ENCODE measurements at regions not wholly inside any gene's neighbourhood (a gene's known extent, or its start where the extent isn't known, plus 50 kb on each side); places are given as distances from the start of the nearest gene placed in this dataset.

DNA sequence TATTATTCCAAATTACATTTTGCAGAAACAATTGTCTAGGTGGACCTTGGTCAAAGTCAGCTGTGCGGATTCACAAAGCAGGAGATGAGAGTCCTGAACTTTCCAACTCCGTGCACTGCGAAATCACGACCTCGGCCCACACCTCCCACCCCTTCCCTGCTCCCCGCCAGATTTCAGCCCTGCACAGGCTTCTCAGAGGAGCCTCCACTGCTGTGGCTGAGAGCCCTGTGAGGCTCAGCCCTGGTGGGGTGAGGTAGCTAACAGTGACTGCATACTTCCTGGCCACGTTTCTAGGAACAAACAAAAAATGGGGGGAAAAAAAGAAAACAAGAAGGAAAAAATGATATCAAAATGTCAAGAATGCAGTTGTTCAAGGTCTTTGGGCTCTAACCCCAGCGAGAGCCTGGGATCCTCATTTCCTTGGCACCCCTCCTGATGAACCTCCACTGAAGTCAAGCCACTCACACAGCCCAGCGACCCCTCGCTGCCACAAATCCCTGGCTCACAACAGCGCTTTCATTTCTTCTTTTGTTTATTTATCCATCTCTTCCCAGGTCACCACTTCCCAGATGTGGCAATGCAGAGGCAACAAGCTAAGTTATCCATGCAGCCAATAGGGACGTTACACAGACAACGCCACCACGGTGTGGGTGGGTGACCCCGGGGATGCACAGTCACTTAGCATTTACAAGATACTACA lies 729.7 kb upstream of the ID2 start:
- peak overlapping the region in 1 of 2 experiments; percentile 12 for H3K4me3 ChIP-seq (ENCODE audit: insufficient read depth in 1 of 2, low read depth in 1 of 2, low read length in 2 of 2)
- H3K23ac ChIP-seq (ENCODE audit: low read length in 2 of 2): no peak overlapping the region
- H4K91ac ChIP-seq (ENCODE audit: low read length): no peak overlapping the region
- peak; percentile 19 for DNase-seq
- 73% methylated on average over 13 of the region's 15 CpGs for whole genome bisulfite sequencing
- H2BK15ac ChIP-seq (ENCODE audit: low read depth, poor library complexity, severe bottlenecking): no peak overlapping the region
- peak overlapping the region; percentile 40 for H3K9ac ChIP-seq (ENCODE audit: low read length)
- no peaks in the 10 kb centered on the region for H3K9me3 ChIP-seq (ENCODE audit: control insufficient read depth, low read length)
- no peaks in the 10 kb centered on the region for H3K79me1 ChIP-seq (replicated peaks; ENCODE audit: low read length, poor library complexity, severe bottlenecking)
- H4K8ac ChIP-seq (ENCODE audit: low read length): no peak overlapping the region
- H2AK5ac ChIP-seq (ENCODE audit: low read length, severe bottlenecking): no peak overlapping the region
- H3K18ac ChIP-seq (ENCODE audit: low read depth in 1 of 2, low read length in 2 of 2): no peak overlapping the region
- no peak overlapping the region for H3K14ac ChIP-seq (ENCODE audit: low read length in 2 of 2)
- H3K4me2 ChIP-seq (ENCODE audit: low read length, poor library complexity, severe bottlenecking): no peak overlapping the region
- no peak overlapping the region for H2BK5ac ChIP-seq (ENCODE audit: low read depth, low read length, poor library complexity, severe bottlenecking)
- H2BK120ac ChIP-seq (ENCODE audit: low read depth, low read length): no peak overlapping the region
- H3K4ac ChIP-seq (ENCODE audit: low read depth in 1 of 2, low read length in 2 of 2): no peak overlapping the region
- H3K27me3 ChIP-seq (ENCODE audit: control insufficient read depth in 1 of 2, insufficient read depth in 1 of 2, low read length in 2 of 2): no peaks in the 10 kb centered on the region
- peaks cover 3% of the 10 kb centered on the region for H3K4me1 ChIP-seq (ENCODE audit: control insufficient read depth, insufficient read depth, low read depth, low read length)
- no peaks in the 10 kb centered on the region for H3K36me3 ChIP-seq (ENCODE audit: control insufficient read depth in 1 of 2, insufficient read depth in 2 of 2, low read depth in 1 of 2, low read length in 2 of 2)
- no peak overlapping the region for H2AFZ ChIP-seq (ENCODE audit: low read depth, low read length)
- no peak overlapping the region for H3K27ac ChIP-seq (ENCODE audit: low read length, poor library complexity, severe bottlenecking)
- H2BK12ac ChIP-seq (ENCODE audit: low read length in 2 of 2): no peak overlapping the region

DNA sequence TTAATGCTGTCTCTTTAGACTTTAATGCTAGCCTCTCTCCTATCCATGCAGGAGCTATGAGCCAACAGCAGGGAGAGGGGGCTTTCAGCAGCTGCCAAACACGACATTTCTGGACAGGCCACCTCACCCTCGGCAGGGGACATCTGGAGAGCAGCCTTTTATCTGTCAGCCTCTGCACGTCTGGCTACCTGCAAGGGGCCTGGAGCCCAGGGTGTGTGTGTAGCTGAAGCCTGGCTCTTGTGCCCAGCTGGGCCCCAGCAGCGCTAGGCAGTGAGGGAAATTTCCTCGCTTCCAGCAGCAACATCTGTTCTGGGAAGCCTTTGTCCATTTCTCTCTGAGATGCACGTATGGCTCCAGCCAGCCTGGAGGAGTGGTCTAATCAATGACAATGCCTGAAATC lies 728.7 kb upstream of the ID2 start:
- Histone ChIP-seq H3K4ac (ENCODE audit: low read depth in 1 of 2, low read length in 2 of 2) (no peak overlapping the region), H3K4me1 (ENCODE audit: control insufficient read depth, insufficient read depth, low read depth, low read length) (peaks cover 3% of the 10 kb centered on the region), H3K4me2 (ENCODE audit: low read length, poor library complexity, severe bottlenecking) (no peak overlapping the region), H2BK15ac (ENCODE audit: low read depth, poor library complexity, severe bottlenecking) (no peak overlapping the region), H3K9ac (ENCODE audit: low read length) (no peak overlapping the region), H2BK12ac (ENCODE audit: low read length in 2 of 2) (no peak overlapping the region), H3K23ac (ENCODE audit: low read length in 2 of 2) (no peak overlapping the region), H3K18ac (ENCODE audit: low read depth in 1 of 2, low read length in 2 of 2) (no peak overlapping the region), H3K36me3 (ENCODE audit: control insufficient read depth in 1 of 2, insufficient read depth in 2 of 2, low read depth in 1 of 2, low read length in 2 of 2) (no peaks in the 10 kb centered on the region), H4K8ac (ENCODE audit: low read length) (no peak overlapping the region), H3K9me3 (ENCODE audit: control insufficient read depth, low read length) (no peaks in the 10 kb centered on the region), H3K27ac (ENCODE audit: low read length, poor library complexity, severe bottlenecking) (no peak overlapping the region), H3K14ac (ENCODE audit: low read length in 2 of 2) (no peak overlapping the region), H3K4me3 (ENCODE audit: insufficient read depth in 1 of 2, low read depth in 1 of 2, low read length in 2 of 2) (no peak overlapping the region), H4K91ac (ENCODE audit: low read length) (no peak overlapping the region), H3K79me1 (replicated peaks; ENCODE audit: low read length, poor library complexity, severe bottlenecking) (no peaks in the 10 kb centered on the region), H2BK120ac (ENCODE audit: low read depth, low read length) (no peak overlapping the region), H3K27me3 (ENCODE audit: control insufficient read depth in 1 of 2, insufficient read depth in 1 of 2, low read length in 2 of 2) (no peaks in the 10 kb centered on the region), H2AFZ (ENCODE audit: low read depth, low read length) (no peak overlapping the region), H2AK5ac (ENCODE audit: low read length, severe bottlenecking) (no peak overlapping the region), H2BK5ac (ENCODE audit: low read depth, low read length, poor library complexity, severe bottlenecking) (no peak overlapping the region)
- 80% methylated on average over 6 of the region's 6 CpGs for WGBS
- no peak for DNase-seq

DNA sequence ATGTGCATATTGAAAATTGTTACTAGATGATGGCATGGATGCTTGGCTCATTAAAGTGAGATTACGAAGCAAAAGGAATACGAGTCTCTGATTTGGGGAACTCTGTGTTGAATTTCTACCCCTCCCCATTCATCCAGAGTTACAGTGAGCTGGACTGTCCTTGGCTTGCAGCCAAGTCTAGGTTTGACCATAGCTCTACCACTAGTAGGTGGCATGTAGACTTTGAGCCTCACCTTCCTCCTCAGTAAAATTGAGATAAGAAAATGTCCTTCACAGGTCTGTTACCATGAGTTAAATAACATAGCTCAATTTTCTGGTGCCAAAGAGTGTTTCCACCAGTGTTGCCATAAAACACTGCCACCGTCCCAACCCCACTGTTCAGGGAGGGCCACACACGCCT lies 727.6 kb upstream of the ID2 start:
- H3K27me3 ChIP-seq (ENCODE audit: control insufficient read depth in 1 of 2, insufficient read depth in 1 of 2, low read length in 2 of 2): no peaks in the 10 kb centered on the region
- H2AFZ ChIP-seq (ENCODE audit: low read depth, low read length): no peak overlapping the region
- H2BK5ac ChIP-seq (ENCODE audit: low read depth, low read length, poor library complexity, severe bottlenecking): no peak overlapping the region
- no peak overlapping the region for H2BK120ac ChIP-seq (ENCODE audit: low read depth, low read length)
- H3K14ac ChIP-seq (ENCODE audit: low read length in 2 of 2): no peak overlapping the region
- H2BK12ac ChIP-seq (ENCODE audit: low read length in 2 of 2): no peak overlapping the region
- 66% methylated on average over 3 of the region's 4 CpGs for WGBS
- H3K4me1 ChIP-seq (ENCODE audit: control insufficient read depth, insufficient read depth, low read depth, low read length): peaks cover 3% of the 10 kb centered on the region
- H2BK15ac ChIP-seq (ENCODE audit: low read depth, poor library complexity, severe bottlenecking): no peak overlapping the region
- H3K4me3 ChIP-seq (ENCODE audit: insufficient read depth in 1 of 2, low read depth in 1 of 2, low read length in 2 of 2): no peak overlapping the region
- H3K79me1 ChIP-seq (replicated peaks; ENCODE audit: low read length, poor library complexity, severe bottlenecking): no peaks in the 10 kb centered on the region
- no peak overlapping the region for H3K23ac ChIP-seq (ENCODE audit: low read length in 2 of 2)
- no peak overlapping the region for H3K4me2 ChIP-seq (ENCODE audit: low read length, poor library complexity, severe bottlenecking)
- no peak overlapping the region for H4K91ac ChIP-seq (ENCODE audit: low read length)
- no peak overlapping the region for H3K27ac ChIP-seq (ENCODE audit: low read length, poor library complexity, severe bottlenecking)
- H3K36me3 ChIP-seq (ENCODE audit: control insufficient read depth in 1 of 2, insufficient read depth in 2 of 2, low read depth in 1 of 2, low read length in 2 of 2): no peaks in the 10 kb centered on the region
- no peak overlapping the region for H3K9ac ChIP-seq (ENCODE audit: low read length)
- H4K8ac ChIP-seq (ENCODE audit: low read length): no peak overlapping the region
- DNase-seq: no peak
- no peak overlapping the region for H3K18ac ChIP-seq (ENCODE audit: low read depth in 1 of 2, low read length in 2 of 2)
- H3K9me3 ChIP-seq (ENCODE audit: control insufficient read depth, low read length): no peaks in the 10 kb centered on the region
- no peak overlapping the region for H3K4ac ChIP-seq (ENCODE audit: low read depth in 1 of 2, low read length in 2 of 2)
- no peak overlapping the region for H2AK5ac ChIP-seq (ENCODE audit: low read length, severe bottlenecking)

DNA sequence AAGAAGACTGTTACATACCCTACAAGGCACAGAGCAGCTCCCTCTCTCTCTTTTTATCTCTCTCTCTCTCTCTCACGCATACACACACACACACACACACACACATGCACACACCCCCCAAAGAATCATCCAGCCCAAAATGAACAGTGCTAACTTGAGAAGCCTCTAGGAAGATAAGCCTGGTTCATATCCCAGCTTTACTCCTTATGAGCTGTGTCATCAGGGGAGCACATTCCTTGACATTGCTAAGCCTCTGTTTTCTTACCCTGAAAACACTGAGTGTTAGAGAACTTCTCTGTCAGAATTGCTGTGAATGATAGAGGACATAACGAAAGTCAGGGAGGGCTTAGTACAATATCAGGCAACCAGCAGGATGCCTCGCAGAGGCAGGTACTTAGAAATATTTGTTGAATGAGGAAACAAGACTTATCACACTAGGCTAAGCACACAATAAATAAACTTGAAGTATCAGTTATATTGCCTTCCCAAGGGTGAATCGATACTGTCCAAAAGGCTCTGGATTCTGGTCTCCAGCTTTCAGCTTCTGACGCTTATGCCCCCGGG lies 725.6 kb upstream of the ID2 start:
- H3K79me1 ChIP-seq (replicated peaks; ENCODE audit: low read length, poor library complexity, severe bottlenecking): no peaks in the 10 kb centered on the region
- no peak overlapping the region for H3K14ac ChIP-seq (ENCODE audit: low read length in 2 of 2)
- no peak overlapping the region for H3K4ac ChIP-seq (ENCODE audit: low read depth in 1 of 2, low read length in 2 of 2)
- no peaks in the 10 kb centered on the region for H3K36me3 ChIP-seq (ENCODE audit: control insufficient read depth in 1 of 2, insufficient read depth in 2 of 2, low read depth in 1 of 2, low read length in 2 of 2)
- H3K4me1 ChIP-seq (ENCODE audit: control insufficient read depth, insufficient read depth, low read depth, low read length): peaks cover 2% of the 10 kb centered on the region
- H3K27me3 ChIP-seq (ENCODE audit: control insufficient read depth in 1 of 2, insufficient read depth in 1 of 2, low read length in 2 of 2): no peaks in the 10 kb centered on the region
- H2BK12ac ChIP-seq (ENCODE audit: low read length in 2 of 2): no peak overlapping the region
- H2AK5ac ChIP-seq (ENCODE audit: low read length, severe bottlenecking): no peak overlapping the region
- H2BK120ac ChIP-seq (ENCODE audit: low read depth, low read length): no peak overlapping the region
- no peak for DNase-seq
- no peak overlapping the region for H4K91ac ChIP-seq (ENCODE audit: low read length)
- 85% methylated on average over 5 of the region's 6 CpGs for WGBS
- no peak overlapping the region for H2BK5ac ChIP-seq (ENCODE audit: low read depth, low read length, poor library complexity, severe bottlenecking)
- H3K9me3 ChIP-seq (ENCODE audit: control insufficient read depth, low read length): no peaks in the 10 kb centered on the region
- no peak overlapping the region for H3K4me2 ChIP-seq (ENCODE audit: low read length, poor library complexity, severe bottlenecking)
- H3K9ac ChIP-seq (ENCODE audit: low read length): no peak overlapping the region
- H3K18ac ChIP-seq (ENCODE audit: low read depth in 1 of 2, low read length in 2 of 2): no peak overlapping the region
- H2BK15ac ChIP-seq (ENCODE audit: low read depth, poor library complexity, severe bottlenecking): no peak overlapping the region
- H3K27ac ChIP-seq (ENCODE audit: low read length, poor library complexity, severe bottlenecking): no peak overlapping the region
- no peak overlapping the region for H3K4me3 ChIP-seq (ENCODE audit: insufficient read depth in 1 of 2, low read depth in 1 of 2, low read length in 2 of 2)
- no peak overlapping the region for H4K8ac ChIP-seq (ENCODE audit: low read length)
- no peak overlapping the region for H2AFZ ChIP-seq (ENCODE audit: low read depth, low read length)
- H3K23ac ChIP-seq (ENCODE audit: low read length in 2 of 2): no peak overlapping the region

All from mesenchymal stem cell (in vitro differentiated cells and primary cell).